SK-N-SH treated with all-trans-retinoic acid at 6 μM for 48 hours (cell line): ENCODE measurements at regions not wholly inside any gene's neighbourhood (a gene's known extent, or its start where the extent isn't known, plus 50 kb on each side); places are given as distances from the start of the nearest gene placed in this dataset.

ENCODE experiments used
- ARNTL ChIP-seq: fragments of 450-650 bp; formaldehyde crosslinking; IDR thresholded peaks from 2 replicates; pipeline ENCODE4 v1.5.0; 2020; ENCODE audit warnings: low read depth, mild to moderate bottlenecking, moderate library complexity, borderline replicate concordance
- CREB5 ChIP-seq: fragments of 250-450 bp; sonication (Bioruptor Pico); IDR thresholded peaks from 2 replicates; pipeline ENCODE4 v1.5.1; 2020; ENCODE audit warnings: low read depth, mild to moderate bottlenecking, moderate library complexity
- CSRNP3 ChIP-seq: fragments of 250-450 bp; sonication (Bioruptor Pico); IDR thresholded peaks from 2 replicates; pipeline ENCODE4 v1.5.1; 2021; ENCODE audit warnings: mild to moderate bottlenecking, moderate library complexity
- PATZ1 ChIP-seq: fragments of 250-450 bp; sonication (Bioruptor Pico); IDR thresholded peaks from 2 replicates; pipeline ENCODE4 v1.8.0; 2020; ENCODE audit warnings: mild to moderate bottlenecking, moderate library complexity, borderline replicate concordance
- POU6F1 ChIP-seq: fragments of 250-450 bp; sonication (Bioruptor Pico); IDR thresholded peaks from 2 replicates; pipeline ENCODE4 v1.8.0; 2021; ENCODE audit warnings: low read depth, mild to moderate bottlenecking, moderate library complexity, borderline replicate concordance
- TOX ChIP-seq: fragments of 250-450 bp; sonication (Bioruptor Pico); IDR thresholded peaks from 2 replicates; pipeline ENCODE4 v1.8.0; 2021; ENCODE audit warnings: mild to moderate bottlenecking, moderate library complexity, borderline replicate concordance
- ZC3H10 ChIP-seq: fragments of 250-450 bp; sonication (Bioruptor Pico); IDR thresholded peaks from 2 replicates; pipeline ENCODE4 v1.5.1; 2021; ENCODE audit warnings: mild to moderate bottlenecking, moderate library complexity

- TF ChIP-seq TOX (CRISPR knock-in tag) (no peak), ZC3H10 (CRISPR knock-in tag) (no peak), CSRNP3 (CRISPR knock-in tag) (no peak), POU6F1 (no peak), PATZ1 (CRISPR knock-in tag) (no peak), CREB5 (no peak), ARNTL (no peak)
Observed at GRCh38 chr17:27155866-27156265, 138.0 kb upstream of the WSB1 start.
